ENCODE measurements at regions not wholly inside any gene's neighbourhood (a gene's known extent, or its start where the extent isn't known, plus 50 kb on each side); places are given as distances from the start of the nearest gene placed in this dataset.
"Not testable (repeated sequence)": the region's sequence is repeated elsewhere in the genome, so short reads cannot be mapped to it uniquely, and the experiment has no call there.

DNA sequence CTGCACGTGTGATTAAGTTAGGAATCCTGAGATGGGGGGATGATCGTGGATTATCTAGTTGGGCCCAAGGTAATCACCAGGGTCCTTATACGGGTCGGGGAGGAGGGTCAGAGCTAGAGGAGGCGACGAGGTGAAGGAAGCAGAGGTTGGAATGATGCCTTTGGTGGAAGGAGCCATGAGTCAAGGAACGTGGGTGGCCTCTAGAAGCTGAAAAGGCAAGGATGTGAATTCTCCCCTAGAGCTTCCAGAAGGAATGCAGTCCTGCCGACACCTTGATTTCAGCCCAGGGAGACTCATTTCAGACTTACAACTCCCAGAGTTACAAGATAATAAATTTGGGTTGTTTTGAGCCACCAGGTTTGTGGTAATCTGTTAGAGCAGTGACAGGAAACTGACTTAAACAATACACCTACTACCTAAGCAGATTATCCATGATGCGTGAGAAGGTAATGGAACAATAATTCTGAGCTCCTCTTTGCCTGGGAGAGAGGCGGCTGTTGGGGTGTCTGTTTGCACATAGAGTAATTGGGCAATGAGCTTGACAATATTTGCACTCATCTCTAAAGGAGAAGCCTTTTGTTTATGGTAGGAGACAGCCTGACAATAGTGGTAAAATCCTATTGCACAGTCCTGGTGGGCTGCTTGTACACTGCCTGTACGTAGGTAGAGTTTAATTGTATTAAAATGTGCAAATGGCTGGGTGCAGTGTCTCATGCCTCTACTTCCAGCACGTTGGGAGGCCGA is 129.3 kb upstream of the IER5L start:
- Histone ChIP-seq H3K27ac (no peak overlapping the region), H3K27me3 (no peaks in the 10 kb centered on the region), H3K4me3 (no peak overlapping the region), H3K4me1 (no peaks in the 10 kb centered on the region), H3K9me3 (no peaks in the 10 kb centered on the region), H3K36me3 (no peaks in the 10 kb centered on the region)
- 63% methylated on average over 11 of the region's 13 CpGs for WGBS (ENCODE audit: insufficient coverage, low coverage, low lambda C conversion rate, missing lambda C conversion rate)
- ATAC-seq (no peak), DNase-seq (peak; percentile 1 to 23 (median 7))
- intact Hi-C loops (cut with DNase I) = no loop called here
- TF ChIP-seq, protein P1, sequence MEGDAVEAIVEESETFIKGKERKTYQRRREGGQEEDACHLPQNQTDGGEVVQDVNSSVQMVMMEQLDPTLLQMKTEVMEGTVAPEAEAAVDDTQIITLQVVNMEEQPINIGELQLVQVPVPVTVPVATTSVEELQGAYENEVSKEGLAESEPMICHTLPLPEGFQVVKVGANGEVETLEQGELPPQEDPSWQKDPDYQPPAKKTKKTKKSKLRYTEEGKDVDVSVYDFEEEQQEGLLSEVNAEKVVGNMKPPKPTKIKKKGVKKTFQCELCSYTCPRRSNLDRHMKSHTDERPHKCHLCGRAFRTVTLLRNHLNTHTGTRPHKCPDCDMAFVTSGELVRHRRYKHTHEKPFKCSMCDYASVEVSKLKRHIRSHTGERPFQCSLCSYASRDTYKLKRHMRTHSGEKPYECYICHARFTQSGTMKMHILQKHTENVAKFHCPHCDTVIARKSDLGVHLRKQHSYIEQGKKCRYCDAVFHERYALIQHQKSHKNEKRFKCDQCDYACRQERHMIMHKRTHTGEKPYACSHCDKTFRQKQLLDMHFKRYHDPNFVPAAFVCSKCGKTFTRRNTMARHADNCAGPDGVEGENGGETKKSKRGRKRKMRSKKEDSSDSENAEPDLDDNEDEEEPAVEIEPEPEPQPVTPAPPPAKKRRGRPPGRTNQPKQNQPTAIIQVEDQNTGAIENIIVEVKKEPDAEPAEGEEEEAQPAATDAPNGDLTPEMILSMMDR (IDR thresholded peaks at IDR 0.05) = no peak
- TF ChIP-seq POLR2A (IDR thresholded peaks at IDR 0.05) = no peak

DNA sequence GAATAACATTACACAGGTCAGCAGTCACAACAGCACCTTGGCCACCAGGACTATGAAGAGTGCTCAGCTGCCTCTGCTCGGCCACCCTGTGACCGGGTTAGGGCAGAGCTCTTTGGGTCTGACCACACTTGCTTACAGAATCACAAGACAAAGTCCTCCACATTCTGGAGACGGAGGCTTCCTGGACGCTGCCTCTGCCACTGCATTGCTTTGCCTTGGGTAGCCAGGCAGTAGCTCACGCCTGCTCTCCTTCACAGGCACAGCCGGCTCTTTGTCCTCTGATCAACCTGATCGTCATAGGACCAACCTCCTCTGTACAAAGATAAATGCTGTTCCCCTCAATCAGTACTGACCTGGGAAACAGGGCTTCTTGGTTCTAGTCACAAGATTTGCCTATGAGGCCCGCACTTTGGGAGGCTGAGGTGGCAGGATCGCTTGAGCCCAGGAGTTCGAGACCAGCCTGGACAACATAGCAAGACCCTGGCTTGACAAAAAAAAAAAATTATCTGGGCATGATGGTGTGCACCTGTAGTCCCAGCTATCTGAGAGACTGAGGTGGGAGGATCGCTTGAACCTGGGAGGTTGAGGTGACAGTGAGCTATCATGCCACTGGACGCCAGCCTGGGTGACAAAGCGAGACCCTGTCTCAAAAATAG is 128.4 kb upstream of the IER5L start:
- WGBS (ENCODE audit: insufficient coverage, low coverage, low lambda C conversion rate, missing lambda C conversion rate) = 82% methylated on average over 5 of the region's 13 CpGs

DNA sequence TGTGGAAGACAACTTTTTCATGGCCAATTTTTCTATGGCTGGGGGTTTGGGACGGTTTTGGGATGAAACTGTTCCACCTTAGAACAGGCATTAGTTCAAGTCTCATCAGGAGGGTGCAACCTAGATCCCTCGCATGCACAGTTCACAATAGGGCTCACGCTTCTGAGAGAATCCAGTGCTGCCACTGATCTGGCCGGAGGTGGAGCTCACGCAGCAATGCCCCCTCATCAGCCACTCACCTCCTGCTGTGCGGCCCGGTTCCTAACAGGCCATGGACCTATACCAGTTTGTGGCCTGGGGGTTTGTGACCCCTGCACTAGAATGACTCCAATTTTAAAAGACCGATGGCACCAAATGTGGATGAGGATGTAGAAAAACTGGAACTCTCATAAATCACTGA is 127.2 kb upstream of the IER5L start:
- H3K27ac ChIP-seq = no peak overlapping the region
- no peaks in the 10 kb centered on the region for H3K4me1 ChIP-seq
- DNase-seq (peak; percentile 5 to 33 (median 27)), ATAC-seq (no peak)
- no peaks in the 10 kb centered on the region for H3K27me3 ChIP-seq
- intact Hi-C loops (cut with DNase I) = no loop called here
- no peak overlapping the region for H3K4me3 ChIP-seq
- TF ChIP-seq, protein P1 (IDR thresholded peaks at IDR 0.05) = no peak
- no peak for TF ChIP-seq POLR2A (IDR thresholded peaks at IDR 0.05)
- no peaks in the 10 kb centered on the region for H3K36me3 ChIP-seq
- no peaks in the 10 kb centered on the region for H3K9me3 ChIP-seq
- WGBS (ENCODE audit: insufficient coverage, low coverage, low lambda C conversion rate, missing lambda C conversion rate) = 64% methylated on average over 5 of the region's 8 CpGs

More for the DNA sequence above, 128.4 kb upstream of the IER5L start:
- H3K27me3 ChIP-seq = no peaks in the 10 kb centered on the region
- intact Hi-C loops (cut with DNase I) = no loop called here
- no peaks in the 10 kb centered on the region for H3K9me3 ChIP-seq
- DNase-seq = peak; percentile 10 to 35 (median 19)
- no peak for TF ChIP-seq POLR2A (IDR thresholded peaks at IDR 0.05)
- no peaks in the 10 kb centered on the region for H3K36me3 ChIP-seq
- no peaks in the 10 kb centered on the region for H3K4me1 ChIP-seq
- no peak overlapping the region for H3K27ac ChIP-seq
- ATAC-seq = no peak
- H3K4me3 ChIP-seq = no peak overlapping the region

DNA sequence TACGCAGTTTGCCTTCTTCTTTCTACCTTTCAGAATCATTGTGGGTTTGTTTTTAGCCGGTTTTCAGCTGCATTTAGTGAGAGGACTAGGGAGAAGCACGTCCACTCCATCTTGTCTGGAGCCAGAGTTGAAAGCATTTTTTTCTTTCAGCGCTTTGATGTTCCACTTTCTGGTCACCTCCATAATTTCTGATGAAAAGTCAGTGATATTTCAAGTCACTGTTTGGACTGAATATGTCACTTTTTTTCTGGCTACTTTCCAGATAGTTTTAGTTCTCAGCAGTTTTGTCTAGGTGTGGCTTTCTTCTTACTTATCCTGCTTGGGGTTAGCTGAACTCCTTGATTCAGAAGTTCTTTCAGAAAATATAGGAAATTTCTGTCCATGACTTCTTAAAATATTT is 123.9 kb upstream of the IER5L start:
- TF ChIP-seq POLR2A (IDR thresholded peaks at IDR 0.05) = no peak
- TF ChIP-seq, protein P1 (IDR thresholded peaks at IDR 0.05) = no peak
- Histone ChIP-seq H3K27me3 (no peaks in the 10 kb centered on the region), H3K4me1 (no peaks in the 10 kb centered on the region), H3K4me3 (no peak overlapping the region), H3K36me3 (no peaks in the 10 kb centered on the region), H3K9me3 (no peaks in the 10 kb centered on the region), H3K27ac (no peak overlapping the region)
- WGBS (ENCODE audit: insufficient coverage, low coverage, low lambda C conversion rate, missing lambda C conversion rate) = 83% methylated on average over 4 of the region's 4 CpGs
- no peak for DNase-seq
- ATAC-seq = no peak
- intact Hi-C loops (cut with DNase I) = no loop called here

DNA sequence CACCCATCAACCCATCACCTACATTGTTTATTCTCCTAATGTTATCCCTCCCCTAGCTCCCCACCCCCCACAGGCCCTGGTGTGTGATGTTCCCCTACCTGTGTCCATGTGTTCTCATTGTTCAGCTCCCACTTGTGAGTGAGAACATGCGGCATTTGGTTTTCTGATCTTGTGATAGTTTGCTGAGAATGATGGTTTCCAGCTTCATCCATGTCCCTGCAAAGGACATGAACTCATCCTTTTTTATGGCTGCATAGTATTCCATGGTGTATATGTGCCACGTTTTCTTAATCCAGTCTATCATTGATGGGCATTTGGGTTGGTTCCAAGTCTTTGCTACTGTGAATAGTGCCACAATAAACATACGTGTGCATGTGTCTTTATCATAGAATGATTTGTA is 118.1 kb upstream of the IER5L start:
- H3K4me3 ChIP-seq; H3K27me3 ChIP-seq; H3K9me3 ChIP-seq; H3K27ac ChIP-seq; H3K36me3 ChIP-seq; ATAC-seq; intact Hi-C loops (cut with DNase I); H3K4me1 ChIP-seq: not testable (repeated sequence)
- peak in 1 of 3 donors; percentile 14 for DNase-seq
- WGBS (ENCODE audit: insufficient coverage, low coverage, low lambda C conversion rate, missing lambda C conversion rate) = 75% methylated on average over 3 of the region's 3 CpGs
